MM.1S (cell line): ENCODE measurements at regions not wholly inside any gene's neighbourhood (a gene's known extent, or its start where the extent isn't known, plus 50 kb on each side); places are given as distances from the start of the nearest gene placed in this dataset.

Source experiments
- EZH2 ChIP-seq: fragments of 300-600 bp; sonication (generic); optimal IDR thresholded peaks from 2 replicates; pipeline ENCODE3; 2017; ENCODE audit warnings: low read depth, mild to moderate bottlenecking, antibody characterized with exemption, low read length, mixed read lengths
- EZH2phosphoT487 ChIP-seq: fragments of 300-600 bp; sonication (generic); IDR thresholded peaks from 2 replicates; pipeline ENCODE4 v1.6.1; 2018; ENCODE audit warnings: antibody characterized with exemption, low read length
- TF ChIP-seq, protein P1 (sequence below): fragments of 300-600 bp; sonication (generic); IDR thresholded peaks from 2 replicates; pipeline ENCODE4 v1.5.1; 2016; ENCODE audit warnings: antibody characterized with exemption, low read length, mixed read lengths

DNA sequence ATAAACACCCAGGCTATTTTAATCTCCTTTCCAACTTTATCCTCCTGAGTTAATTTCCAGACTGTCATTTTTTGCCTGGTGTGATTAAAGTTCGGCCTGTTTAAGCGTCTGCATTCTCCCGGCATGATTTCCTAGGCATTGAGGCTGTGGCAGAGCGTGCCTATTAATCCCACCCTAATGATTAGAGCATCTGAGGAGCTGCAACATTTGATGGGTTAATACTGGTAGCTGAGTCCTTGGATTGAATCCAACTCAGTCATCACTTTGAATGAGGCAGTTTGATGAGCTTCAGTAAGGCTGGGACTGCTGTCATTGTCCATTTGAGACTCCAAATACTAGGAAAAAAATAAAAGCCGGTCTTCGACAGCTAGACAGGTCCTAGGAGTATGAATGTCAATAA lies 882.5 kb downstream of the SLC4A3 start:
- TF ChIP-seq, protein P1, sequence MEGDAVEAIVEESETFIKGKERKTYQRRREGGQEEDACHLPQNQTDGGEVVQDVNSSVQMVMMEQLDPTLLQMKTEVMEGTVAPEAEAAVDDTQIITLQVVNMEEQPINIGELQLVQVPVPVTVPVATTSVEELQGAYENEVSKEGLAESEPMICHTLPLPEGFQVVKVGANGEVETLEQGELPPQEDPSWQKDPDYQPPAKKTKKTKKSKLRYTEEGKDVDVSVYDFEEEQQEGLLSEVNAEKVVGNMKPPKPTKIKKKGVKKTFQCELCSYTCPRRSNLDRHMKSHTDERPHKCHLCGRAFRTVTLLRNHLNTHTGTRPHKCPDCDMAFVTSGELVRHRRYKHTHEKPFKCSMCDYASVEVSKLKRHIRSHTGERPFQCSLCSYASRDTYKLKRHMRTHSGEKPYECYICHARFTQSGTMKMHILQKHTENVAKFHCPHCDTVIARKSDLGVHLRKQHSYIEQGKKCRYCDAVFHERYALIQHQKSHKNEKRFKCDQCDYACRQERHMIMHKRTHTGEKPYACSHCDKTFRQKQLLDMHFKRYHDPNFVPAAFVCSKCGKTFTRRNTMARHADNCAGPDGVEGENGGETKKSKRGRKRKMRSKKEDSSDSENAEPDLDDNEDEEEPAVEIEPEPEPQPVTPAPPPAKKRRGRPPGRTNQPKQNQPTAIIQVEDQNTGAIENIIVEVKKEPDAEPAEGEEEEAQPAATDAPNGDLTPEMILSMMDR: no peak
- no peak for TF ChIP-seq EZH2phosphoT487
- no peak for TF ChIP-seq EZH2
